Hepatic stellate cell (primary cell): ENCODE measurements at regions not wholly inside any gene's neighbourhood (a gene's known extent, or its start where the extent isn't known, plus 50 kb on each side); places are given as distances from the start of the nearest gene placed in this dataset.

Experiments
- DNase-seq: peaks from one replicate; pipeline ENCODE4 v3.0.0; 2011; ENCODE audit warnings: low spot score

GRCh38 chrX:39810901-39811300 lies 286.9 kb downstream of the BCOR start:
- no peak for DNase-seq

- no peak for DNase-seq
These were observed 286.4 kb downstream of the BCOR start for GRCh38 chrX:39811376-39811775.

DNA sequence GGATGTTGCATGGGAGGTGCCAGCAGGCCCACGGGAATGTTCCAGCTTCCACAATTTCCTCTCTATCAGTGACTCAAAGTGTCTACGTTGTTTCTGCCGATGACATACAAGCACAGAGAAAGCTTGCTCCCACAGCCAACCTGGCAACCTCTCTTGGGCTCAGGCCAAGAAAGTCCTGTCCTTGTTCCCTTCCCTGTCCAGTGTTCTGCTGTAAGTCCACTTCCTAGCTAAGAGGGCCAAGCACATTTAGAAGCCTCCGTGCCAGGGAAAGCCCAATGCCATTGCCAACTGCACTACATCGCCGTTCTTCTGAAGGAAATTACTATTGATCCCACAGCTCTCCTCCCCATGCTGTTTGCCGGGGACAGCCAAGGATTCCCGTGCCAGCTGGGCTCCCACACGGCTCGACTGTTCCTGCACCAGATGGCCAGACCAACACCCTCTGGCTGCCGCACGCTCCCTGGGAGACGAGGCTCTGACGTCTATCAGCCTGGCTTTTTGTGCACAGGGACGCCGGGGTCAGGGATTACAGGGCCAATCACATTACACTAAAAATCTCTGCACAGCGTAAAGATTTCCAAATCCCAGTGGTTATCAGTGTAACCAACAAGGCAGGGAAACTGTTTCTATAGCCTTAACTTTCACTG lies 284.0 kb downstream of the BCOR start:
- DNase-seq = no peak

GRCh38 chrX:39814391-39814790 lies 283.4 kb downstream of the BCOR start:
- DNase-seq = no peak

GRCh38 chrX:39815631-39816030 lies 282.1 kb downstream of the BCOR start:
- no peak for DNase-seq

- DNase-seq = peak; percentile 43
These were observed 280.7 kb downstream of the BCOR start for GRCh38 chrX:39816871-39817731.

- no peak for DNase-seq
These were observed 279.8 kb downstream of the BCOR start for GRCh38 chrX:39817754-39818470.

DNA sequence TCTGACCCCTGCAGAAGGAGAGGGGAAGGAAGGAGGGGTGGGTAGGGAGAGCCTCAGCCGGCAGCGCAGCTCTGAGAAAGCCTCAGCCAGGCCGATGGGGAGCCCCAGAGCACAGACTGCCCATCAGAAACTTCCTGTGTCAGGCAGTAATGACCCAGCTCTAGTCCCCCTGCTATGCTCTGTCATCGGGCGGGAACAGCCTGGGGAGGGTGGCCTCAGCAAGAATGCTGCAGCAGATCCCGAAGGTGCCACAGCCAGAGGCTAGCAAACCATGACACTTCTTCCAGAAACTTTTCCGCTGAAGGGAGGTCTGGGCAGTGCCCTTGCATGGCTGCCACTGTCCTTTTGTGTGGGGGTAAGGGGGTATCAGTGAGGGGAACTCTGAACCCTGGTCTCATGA lies 279.0 kb downstream of the BCOR start:
- no peak for DNase-seq

DNA sequence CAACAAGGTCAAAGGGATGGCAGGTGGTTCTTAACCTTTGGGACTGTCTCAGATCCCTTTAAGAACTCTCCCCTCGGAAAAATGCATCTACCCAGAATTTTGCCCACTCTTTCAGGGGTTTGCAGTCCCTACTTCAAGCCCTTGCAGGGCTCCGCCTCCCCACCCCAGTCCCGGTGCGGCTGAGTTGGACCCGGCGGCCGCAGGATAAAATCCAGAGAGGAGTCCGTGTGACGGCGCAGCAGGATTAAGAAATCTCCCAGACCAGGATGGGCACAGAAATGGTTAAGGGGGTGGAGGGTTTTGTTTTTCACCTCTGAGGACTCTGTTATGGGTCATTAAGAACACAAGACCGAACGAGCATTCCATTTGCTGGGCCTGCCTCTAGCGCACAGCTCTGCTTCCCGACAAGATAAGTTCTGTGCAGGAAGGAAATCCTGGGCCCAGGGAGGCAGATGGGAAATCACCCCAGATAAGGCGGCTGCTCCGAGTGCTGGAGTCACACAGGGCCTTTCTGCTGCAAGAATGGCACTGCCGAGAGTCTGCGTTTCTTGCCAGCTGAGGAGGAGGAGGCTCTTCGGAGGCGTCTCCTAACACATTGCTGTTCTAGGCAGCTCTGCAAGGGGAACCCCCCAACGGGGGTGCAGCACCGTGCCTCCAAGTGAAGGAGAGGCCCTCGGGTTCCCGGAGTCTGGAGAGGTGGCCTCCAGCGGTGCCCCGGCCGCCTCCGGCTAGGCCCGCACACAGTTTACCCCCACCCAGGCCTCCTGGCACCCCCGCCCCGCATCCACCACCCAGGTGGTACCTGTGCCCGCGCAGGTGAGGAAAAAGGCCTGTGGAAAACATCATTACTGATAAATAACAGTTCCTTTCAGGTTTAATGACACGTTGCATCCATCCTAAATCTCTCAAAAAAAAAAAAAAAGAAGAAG lies 277.6 kb downstream of the BCOR start:
- no peak for DNase-seq

DNA sequence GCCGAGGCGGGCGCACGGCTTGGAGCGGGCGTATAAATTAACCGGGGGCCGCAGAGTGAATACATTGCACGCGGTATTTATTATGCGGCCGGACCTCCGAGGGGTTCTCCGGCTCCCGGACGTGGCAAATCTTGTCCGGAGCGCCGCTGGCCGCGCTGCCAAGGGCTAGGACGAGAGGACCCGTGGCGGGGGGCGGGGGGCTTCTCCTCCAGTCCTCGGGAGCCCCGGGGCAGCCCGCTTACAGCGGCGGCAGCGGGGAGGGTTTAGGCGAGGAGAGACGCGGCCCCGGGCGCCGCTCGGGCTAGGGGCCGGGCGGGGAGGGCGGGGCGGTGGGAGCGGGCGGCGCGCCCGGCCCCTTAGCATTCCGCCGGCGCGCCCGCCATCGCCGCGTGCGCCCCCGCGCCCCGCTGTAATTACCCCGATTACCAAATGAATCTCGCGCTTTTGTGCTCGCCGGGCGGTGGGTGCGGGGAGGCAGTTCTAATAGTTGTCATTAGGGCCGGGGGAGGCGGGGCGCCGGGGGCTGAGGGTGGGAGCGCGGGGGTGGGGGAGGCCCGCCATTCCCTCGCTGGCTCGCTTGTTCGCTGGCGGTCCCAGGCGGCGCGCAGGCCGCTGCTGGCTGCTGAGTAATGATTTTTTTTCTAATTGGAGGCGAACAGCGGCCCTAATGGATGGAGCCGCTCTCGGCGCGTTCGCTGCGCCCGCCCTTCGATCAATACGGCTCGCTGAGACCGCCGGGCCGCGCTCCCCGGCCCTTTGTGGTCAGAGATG lies 276.6 kb downstream of the BCOR start:
- DNase-seq = peak; percentile 42

GRCh38 chrX:39821709-39822095 lies 276.1 kb downstream of the BCOR start:
- no peak for DNase-seq

- no peak for DNase-seq
These were observed 275.5 kb downstream of the BCOR start for GRCh38 chrX:39822133-39822748.

DNA sequence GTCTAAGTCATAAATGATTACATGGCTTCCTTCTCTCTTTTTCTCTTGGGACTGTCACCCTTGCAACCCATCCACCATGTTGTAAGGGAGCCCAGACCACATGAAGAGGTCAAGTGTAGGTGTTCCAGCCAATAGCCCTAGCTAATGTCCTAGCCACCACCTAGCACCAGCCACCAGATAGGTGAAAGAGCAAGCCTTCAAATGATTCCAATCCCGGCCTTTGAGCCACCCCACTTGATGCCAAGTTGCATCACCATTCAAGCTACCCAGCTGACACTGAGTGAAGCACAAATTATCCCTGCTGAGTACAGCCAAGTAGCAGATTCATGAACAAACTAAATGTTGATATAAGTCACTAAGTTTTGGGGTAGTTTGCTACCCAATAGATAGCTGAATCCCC lies 274.3 kb downstream of the BCOR start:
- no peak for DNase-seq

- DNase-seq = no peak
These were observed 273.9 kb downstream of the BCOR start for GRCh38 chrX:39823854-39824253.

DNA sequence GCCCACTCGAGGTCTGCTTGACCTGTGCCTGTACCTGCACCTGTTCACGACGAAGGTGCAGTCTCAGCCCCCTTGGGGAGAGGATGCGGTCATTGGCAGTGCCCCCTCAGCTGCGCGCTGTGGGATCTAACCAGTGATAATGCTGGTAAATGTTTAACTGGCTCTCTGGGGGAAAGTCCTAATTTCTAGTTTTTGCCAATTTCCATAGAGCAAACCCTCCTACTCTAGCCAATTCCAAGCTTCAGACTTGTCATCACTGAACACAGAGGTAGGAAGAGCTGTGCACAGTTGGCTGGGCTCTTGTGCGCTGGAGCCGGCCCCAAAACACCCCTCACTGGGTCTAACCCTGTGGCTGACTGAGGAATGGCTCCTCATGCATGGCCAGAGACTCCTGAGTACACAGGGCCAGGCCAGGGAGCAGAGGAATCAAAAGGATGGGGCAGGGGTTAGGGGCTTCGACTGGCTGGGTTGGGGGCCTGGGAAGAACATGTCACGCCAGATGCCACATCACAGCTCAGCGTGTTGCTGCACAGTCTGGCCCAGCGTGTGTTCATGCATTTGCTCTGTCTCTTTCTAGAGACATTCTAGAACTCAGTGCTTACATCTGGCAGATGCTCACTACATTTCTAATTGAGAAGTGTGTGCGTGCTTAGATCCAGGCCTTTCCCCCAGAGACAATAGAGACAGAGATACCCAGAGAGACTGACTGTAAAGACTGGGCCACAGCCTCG lies 270.8 kb downstream of the BCOR start:
- DNase-seq = no peak

DNA sequence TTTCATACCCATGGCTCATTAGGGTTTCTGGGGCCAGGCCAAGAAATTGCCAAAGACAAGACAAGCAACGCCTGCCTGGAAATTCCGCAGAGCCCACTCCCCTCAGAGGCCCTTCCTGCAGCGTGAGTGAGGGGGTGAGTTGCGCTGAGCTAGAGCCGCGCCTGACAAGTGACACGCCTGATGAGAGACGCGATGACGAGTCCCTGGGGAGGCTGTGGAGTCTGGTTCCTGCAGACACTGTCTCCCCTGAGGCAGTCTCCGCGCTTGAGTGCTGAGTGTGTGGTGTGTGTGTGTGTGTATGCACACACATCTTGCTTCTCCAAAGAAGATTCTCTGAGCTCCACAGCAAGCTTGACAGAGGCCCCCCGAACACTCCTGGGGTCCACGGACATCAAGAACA lies 269.8 kb downstream of the BCOR start:
- DNase-seq = no peak

- DNase-seq = no peak
These were observed 268.8 kb downstream of the BCOR start for GRCh38 chrX:39828971-39829370.

- no peak for DNase-seq
These were observed 267.8 kb downstream of the BCOR start for GRCh38 chrX:39829965-39830364.

GRCh38 chrX:39830414-39830813 lies 267.3 kb downstream of the BCOR start:
- DNase-seq = no peak

- no peak for DNase-seq
These were observed 265.5 kb downstream of the BCOR start for GRCh38 chrX:39832211-39832610.
